NCI-H82 treated with DMSO at 0.1 percent for 48 hours (cell line): ENCODE measurements at regions not wholly inside any gene's neighbourhood (a gene's known extent, or its start where the extent isn't known, plus 50 kb on each side); places are given as distances from the start of the nearest gene placed in this dataset.

Source experiments
- DNase-seq: peaks from one replicate; lab custom pipeline; 2025; ENCODE audit not compliant: unreplicated experiment; lab: John Stamatoyannopoulos, UW

GRCh38 chr11:23988381-23989006 lies 508.4 kb upstream of the LUZP2 start:
- no peak for DNase-seq

- no peak for DNase-seq
Measured at GRCh38 chr11:23990346-23991164, 506.3 kb upstream of the LUZP2 start.

- no peak for DNase-seq
Measured at GRCh38 chr11:23991165-23991539, 505.7 kb upstream of the LUZP2 start.

- no peak for DNase-seq
Measured at GRCh38 chr11:23995891-23996290, 501.0 kb upstream of the LUZP2 start.

- no peak for DNase-seq
Measured at GRCh38 chr11:23997356-23997755, 499.5 kb upstream of the LUZP2 start.

GRCh38 chr11:24005202-24005876 lies 491.5 kb upstream of the LUZP2 start:
- no peak for DNase-seq

GRCh38 chr11:24043842-24044241 lies 453.0 kb upstream of the LUZP2 start:
- no peak for DNase-seq

GRCh38 chr11:24046731-24047130 lies 450.1 kb upstream of the LUZP2 start:
- no peak for DNase-seq

- DNase-seq, result no peak
Measured at GRCh38 chr11:24056051-24056450, 440.8 kb upstream of the LUZP2 start.

- DNase-seq, result no peak
Measured at GRCh38 chr11:24060125-24060524, 436.7 kb upstream of the LUZP2 start.

GRCh38 chr11:24064309-24064903 lies 432.4 kb upstream of the LUZP2 start:
- DNase-seq, result no peak

- no peak for DNase-seq
Measured at GRCh38 chr11:24068197-24068596, 428.7 kb upstream of the LUZP2 start.

- no peak for DNase-seq
Measured at GRCh38 chr11:24070435-24070834, 426.4 kb upstream of the LUZP2 start.

- no peak for DNase-seq
Measured at GRCh38 chr11:24078018-24078417, 418.8 kb upstream of the LUZP2 start.

- no peak for DNase-seq
Measured at GRCh38 chr11:24082241-24082640, 414.6 kb upstream of the LUZP2 start.

GRCh38 chr11:24082860-24083259 lies 414.0 kb upstream of the LUZP2 start:
- DNase-seq, result no peak

- DNase-seq, result no peak
Measured at GRCh38 chr11:24084956-24085355, 411.9 kb upstream of the LUZP2 start.

GRCh38 chr11:24086921-24087320 lies 409.9 kb upstream of the LUZP2 start:
- DNase-seq, result no peak

- DNase-seq, result no peak
Measured at GRCh38 chr11:24091594-24091993, 405.3 kb upstream of the LUZP2 start.

GRCh38 chr11:24093375-24093774 lies 403.5 kb upstream of the LUZP2 start:
- no peak for DNase-seq

GRCh38 chr11:24108609-24109008 lies 388.2 kb upstream of the LUZP2 start:
- DNase-seq, result no peak

- no peak for DNase-seq
Measured at GRCh38 chr11:24122291-24122690, 374.6 kb upstream of the LUZP2 start.
